AG09309 (cell line): ENCODE measurements at regions not wholly inside any gene's neighbourhood (a gene's known extent, or its start where the extent isn't known, plus 50 kb on each side); places are given as distances from the start of the nearest gene placed in this dataset.

Experiments used
- DNase-seq: peaks from one replicate; pipeline ENCODE4 v3.0.0-alpha.2; 2010; ENCODE audit warnings: low read depth
- H3K4me3 ChIP-seq: 2 replicates; pipeline ENCODE4 v1.5.1; 2011; ENCODE audit warnings: mild to moderate bottlenecking, low read depth, low read length, moderate library complexity; ENCODE audit not compliant: control insufficient read depth
- TF ChIP-seq, protein P1 (sequence below): IDR thresholded peaks from 2 replicates; pipeline ENCODE4 v1.5.1; 2011; ENCODE audit warnings: mild to moderate bottlenecking, low read depth, low read length, inconsistent platforms; ENCODE audit not compliant: insufficient read depth, control insufficient read depth; ENCODE audit errors: missing control alignments

DNA sequence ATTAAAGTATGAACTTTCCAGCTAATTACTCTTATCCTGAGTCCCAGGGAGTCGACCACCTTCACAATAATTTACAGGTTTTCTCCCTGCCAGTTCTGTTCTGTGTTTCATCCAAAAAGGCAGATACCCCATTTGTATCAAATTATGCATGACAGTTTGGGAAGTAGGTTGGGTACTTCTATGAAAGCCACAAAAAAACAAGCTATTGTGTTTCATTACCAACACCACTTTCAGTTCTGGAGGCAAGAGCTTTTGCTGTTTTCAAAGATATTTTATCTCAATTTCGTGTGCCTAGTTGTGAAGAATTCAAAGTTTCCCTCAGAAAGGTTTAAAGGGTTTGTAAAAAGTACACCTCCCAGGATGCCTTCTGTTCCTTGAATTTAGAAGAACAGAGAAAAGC lies 557.4 kb downstream of the FLRT2 start:
- no peak overlapping the region for H3K4me3 ChIP-seq
- TF ChIP-seq, protein P1, sequence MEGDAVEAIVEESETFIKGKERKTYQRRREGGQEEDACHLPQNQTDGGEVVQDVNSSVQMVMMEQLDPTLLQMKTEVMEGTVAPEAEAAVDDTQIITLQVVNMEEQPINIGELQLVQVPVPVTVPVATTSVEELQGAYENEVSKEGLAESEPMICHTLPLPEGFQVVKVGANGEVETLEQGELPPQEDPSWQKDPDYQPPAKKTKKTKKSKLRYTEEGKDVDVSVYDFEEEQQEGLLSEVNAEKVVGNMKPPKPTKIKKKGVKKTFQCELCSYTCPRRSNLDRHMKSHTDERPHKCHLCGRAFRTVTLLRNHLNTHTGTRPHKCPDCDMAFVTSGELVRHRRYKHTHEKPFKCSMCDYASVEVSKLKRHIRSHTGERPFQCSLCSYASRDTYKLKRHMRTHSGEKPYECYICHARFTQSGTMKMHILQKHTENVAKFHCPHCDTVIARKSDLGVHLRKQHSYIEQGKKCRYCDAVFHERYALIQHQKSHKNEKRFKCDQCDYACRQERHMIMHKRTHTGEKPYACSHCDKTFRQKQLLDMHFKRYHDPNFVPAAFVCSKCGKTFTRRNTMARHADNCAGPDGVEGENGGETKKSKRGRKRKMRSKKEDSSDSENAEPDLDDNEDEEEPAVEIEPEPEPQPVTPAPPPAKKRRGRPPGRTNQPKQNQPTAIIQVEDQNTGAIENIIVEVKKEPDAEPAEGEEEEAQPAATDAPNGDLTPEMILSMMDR: no peak
- no peak for DNase-seq

DNA sequence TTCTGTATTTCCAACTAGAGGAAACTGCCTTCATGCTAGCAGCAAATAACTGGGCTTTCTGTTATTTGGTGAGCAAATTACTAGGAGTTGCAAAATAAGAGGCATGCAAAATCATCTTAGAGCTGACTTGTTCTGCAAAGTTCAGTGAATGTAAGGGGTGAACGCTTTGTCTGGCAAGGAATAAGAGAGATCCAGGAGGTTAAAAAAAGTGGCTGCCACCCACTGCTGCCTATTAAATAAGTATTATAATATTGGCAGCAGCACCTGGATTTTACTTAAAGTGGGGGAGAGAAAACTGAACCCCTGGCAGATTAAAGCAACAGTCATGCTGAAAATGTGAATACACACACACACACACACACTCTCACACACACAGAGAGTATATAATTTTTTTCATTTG lies 557.0 kb downstream of the FLRT2 start:
- TF ChIP-seq, protein P1: no peak
- H3K4me3 ChIP-seq: no peak overlapping the region
- DNase-seq: no peak

DNA sequence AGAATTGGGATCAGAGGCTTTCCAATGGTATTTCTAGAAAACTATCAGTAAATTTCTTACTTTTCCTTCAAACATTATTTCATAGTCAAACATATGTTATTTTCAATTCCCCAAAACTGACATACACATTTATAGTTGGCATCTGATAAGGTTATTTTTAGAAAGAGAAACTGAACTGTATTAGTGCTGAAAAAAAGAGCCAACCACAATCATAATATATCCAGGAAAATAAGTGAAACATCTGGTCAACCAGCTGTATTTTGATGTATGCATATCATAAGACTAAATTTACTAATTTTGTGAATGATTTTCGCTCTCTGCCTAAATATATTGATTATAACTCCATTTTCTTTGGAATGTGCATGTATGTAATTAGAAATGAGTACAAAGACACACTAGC lies 554.2 kb downstream of the FLRT2 start:
- DNase-seq: no peak
- no peak overlapping the region for H3K4me3 ChIP-seq
- TF ChIP-seq, protein P1: no peak

DNA sequence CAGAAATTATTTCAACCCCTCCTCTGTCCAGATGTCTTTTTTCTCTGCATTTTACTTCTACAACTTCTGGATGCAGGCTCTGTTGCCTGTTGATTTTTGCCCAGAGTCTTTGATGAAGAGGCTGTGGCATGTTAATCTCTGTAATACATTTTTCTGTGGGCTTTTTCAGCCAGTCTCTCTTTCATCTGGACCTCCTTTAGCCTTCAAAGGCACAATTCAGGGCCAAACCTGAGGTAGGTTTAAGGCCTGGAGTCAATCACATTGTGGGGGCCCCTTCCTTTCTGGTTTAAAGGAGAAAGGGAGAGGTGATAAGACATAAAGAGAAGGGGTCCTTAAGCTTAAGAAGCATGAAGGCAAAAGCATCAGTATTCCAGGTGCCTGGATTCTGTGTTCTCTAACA lies 553.7 kb downstream of the FLRT2 start:
- no peak for DNase-seq
- TF ChIP-seq, protein P1: no peak
- no peak overlapping the region for H3K4me3 ChIP-seq

DNA sequence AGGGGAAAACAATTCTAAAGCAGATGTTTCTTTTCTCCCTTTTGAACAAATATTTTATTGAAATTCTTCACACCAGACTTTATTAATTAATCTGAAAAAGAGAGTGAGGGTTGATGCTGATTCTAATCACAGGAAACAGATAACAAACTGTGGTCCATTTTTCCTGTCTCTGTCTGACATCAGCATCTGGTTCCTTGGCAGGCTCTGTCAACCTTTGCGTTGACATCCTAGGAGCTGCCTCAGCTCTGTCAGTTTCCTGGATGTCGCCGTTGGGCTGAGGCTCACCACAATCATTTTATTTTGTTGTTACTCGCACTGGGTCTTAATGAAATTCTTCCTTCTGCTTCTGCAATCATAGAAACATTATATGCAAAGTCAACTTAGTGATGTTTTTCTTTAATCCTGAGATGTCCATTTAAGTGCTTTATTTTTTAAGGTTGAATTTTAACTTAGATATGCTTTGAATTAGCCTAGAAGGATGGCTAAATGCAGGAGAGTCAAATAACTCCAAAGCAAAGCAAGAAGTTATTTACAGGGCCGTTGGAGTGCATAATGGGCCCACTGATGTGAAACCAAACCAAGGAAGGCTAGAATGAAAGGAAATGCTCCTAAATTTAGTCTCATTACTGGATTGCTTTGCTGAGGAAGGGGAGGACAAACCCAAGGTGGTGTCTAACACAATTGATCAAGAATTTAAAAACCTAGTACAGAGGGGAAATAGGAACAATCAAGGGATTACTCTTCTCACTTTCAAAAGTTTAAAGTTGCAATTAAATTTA lies 542.4 kb downstream of the FLRT2 start:
- no peak overlapping the region for H3K4me3 ChIP-seq
- DNase-seq: no peak

DNA sequence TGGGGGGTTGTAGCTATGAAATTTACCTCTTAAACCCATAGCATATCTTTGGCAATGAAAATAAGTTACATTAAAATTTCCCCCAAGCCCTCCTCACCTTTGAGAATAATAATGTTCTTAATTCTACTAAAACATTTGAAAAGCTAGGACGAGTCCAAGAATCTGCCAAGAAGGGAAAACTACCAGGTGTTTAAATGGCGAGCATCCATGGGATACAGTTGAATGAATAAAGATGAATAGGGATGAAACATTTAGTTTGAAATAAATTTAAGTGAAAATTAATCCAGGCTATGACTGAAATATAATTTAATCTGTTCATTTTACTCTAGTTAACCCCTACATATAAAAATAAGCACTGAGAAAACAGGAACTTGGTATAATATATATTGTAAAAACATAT lies 536.7 kb downstream of the FLRT2 start:
- no peak overlapping the region for H3K4me3 ChIP-seq
- TF ChIP-seq, protein P1: no peak
- no peak for DNase-seq

More for the DNA sequence above, 542.4 kb downstream of the FLRT2 start:
- TF ChIP-seq, protein P1: no peak
